WERI-Rb-1 (cell line): ENCODE measurements at regions not wholly inside any gene's neighbourhood (a gene's known extent, or its start where the extent isn't known, plus 50 kb on each side); places are given as distances from the start of the nearest gene placed in this dataset.

Experiments
- DNase-seq: peaks from one replicate; pipeline ENCODE4 v3.0.0-alpha.2; 2020
- H3K27ac ChIP-seq: fragments of 250-450 bp; sonication (Bioruptor Pico); 2 replicates; pipeline ENCODE4 v1.5.1; 2020; ENCODE audit warnings: mild to moderate bottlenecking, moderate library complexity
- H3K27me3 ChIP-seq: fragments of 250-450 bp; sonication (Bioruptor Pico); 2 replicates; pipeline ENCODE4 v1.5.1; 2021; ENCODE audit warnings: mild to moderate bottlenecking, low read depth, moderate library complexity; ENCODE audit not compliant: insufficient read depth, severe bottlenecking
- H3K36me3 ChIP-seq: fragments of 250-450 bp; sonication (Bioruptor Pico); 2 replicates; pipeline ENCODE4 v1.5.1; 2020; ENCODE audit warnings: mild to moderate bottlenecking, moderate library complexity
- H3K4me3 ChIP-seq: 2 replicates; pipeline ENCODE4 v1.5.1; 2011; ENCODE audit warnings: low read depth, mild to moderate bottlenecking, control low read depth, low read length
- H3K9me3 ChIP-seq: fragments of 250-450 bp; sonication (Bioruptor Pico); 2 replicates; pipeline ENCODE4 v1.5.1; 2021; ENCODE audit warnings: mild to moderate bottlenecking, moderate library complexity; ENCODE audit not compliant: severe bottlenecking
- TF ChIP-seq, protein P1 (sequence below): IDR thresholded peaks from 2 replicates; pipeline ENCODE4 v1.5.1; 2011; ENCODE audit warnings: low read depth, mild to moderate bottlenecking, control low read depth, inconsistent platforms, low read length

DNA sequence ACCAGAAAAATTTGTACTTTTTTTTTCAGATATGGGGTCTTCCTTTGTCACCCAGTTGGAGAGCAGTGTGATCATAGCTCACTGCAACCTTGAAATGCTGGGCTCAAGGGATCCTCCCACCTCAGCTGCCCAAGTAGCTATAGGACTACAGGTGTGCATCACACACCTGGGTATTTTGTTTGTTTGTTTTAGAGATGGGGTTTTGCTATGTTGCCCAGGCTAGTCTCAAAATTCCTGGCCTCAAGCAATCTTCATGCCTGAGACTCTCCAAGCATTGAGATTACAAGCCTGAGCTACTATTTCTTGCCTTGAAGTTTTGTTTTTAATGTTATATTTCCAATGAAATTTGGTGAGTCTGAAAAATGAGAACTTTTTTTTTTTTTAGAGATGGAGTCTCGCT lies 847.8 kb downstream of the TRIML1 start:
- no peak for DNase-seq
- Histone ChIP-seq H3K4me3 (no peak overlapping the region), H3K27ac (no peak overlapping the region), H3K27me3 (peaks cover 65% of the 10 kb centered on the region), H3K36me3 (no peaks in the 10 kb centered on the region), H3K9me3 (peaks cover 4% of the 10 kb centered on the region)
- TF ChIP-seq, protein P1, sequence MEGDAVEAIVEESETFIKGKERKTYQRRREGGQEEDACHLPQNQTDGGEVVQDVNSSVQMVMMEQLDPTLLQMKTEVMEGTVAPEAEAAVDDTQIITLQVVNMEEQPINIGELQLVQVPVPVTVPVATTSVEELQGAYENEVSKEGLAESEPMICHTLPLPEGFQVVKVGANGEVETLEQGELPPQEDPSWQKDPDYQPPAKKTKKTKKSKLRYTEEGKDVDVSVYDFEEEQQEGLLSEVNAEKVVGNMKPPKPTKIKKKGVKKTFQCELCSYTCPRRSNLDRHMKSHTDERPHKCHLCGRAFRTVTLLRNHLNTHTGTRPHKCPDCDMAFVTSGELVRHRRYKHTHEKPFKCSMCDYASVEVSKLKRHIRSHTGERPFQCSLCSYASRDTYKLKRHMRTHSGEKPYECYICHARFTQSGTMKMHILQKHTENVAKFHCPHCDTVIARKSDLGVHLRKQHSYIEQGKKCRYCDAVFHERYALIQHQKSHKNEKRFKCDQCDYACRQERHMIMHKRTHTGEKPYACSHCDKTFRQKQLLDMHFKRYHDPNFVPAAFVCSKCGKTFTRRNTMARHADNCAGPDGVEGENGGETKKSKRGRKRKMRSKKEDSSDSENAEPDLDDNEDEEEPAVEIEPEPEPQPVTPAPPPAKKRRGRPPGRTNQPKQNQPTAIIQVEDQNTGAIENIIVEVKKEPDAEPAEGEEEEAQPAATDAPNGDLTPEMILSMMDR: no peak

DNA sequence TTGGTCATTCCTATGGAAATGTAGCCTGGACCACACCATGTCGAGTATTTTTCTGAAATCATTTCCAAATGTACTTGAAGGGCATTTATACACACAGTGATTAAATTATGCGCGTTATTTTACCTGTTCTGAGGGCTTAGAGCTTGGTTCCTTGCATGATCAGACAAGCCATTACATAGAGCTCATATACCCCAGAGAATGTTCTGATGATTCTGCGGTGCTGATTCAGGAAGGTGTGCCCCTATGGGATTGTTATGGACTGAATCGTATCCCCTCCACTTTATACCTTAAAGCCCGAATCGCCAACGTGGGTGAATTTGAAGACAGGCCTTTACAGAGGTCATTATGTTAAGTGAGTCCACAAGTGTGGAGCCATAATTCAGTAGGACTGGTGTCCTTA lies 848.9 kb downstream of the TRIML1 start:
- TF ChIP-seq, protein P1: no peak
- Histone ChIP-seq H3K4me3 (no peak overlapping the region), H3K36me3 (no peaks in the 10 kb centered on the region), H3K27me3 (peaks cover 65% of the 10 kb centered on the region), H3K27ac (no peak overlapping the region), H3K9me3 (peaks cover 4% of the 10 kb centered on the region)
- no peak for DNase-seq

DNA sequence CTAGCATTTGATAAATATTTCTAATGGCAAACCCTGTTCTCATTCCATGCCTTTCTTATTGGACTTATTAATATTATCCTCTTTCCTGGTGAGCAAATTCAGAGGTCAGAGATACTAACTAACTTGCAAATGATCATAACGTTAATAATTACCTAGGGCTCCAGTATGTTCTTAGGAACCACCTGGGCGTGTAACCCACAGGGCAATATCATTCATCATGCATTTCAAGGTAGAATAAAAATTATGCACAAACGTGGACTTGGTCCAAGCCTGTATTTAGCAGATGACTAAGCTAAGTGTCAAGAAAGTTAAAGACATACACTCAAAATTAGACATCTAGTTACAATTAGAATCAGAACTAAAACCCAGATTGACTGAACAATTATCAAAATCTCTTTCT lies 850.1 kb downstream of the TRIML1 start:
- no peak overlapping the region for H3K4me3 ChIP-seq
- peaks cover 75% of the 10 kb centered on the region for H3K27me3 ChIP-seq
- no peak overlapping the region for H3K27ac ChIP-seq
- peaks cover 4% of the 10 kb centered on the region for H3K9me3 ChIP-seq
- no peak for DNase-seq
- TF ChIP-seq, protein P1: no peak
- no peaks in the 10 kb centered on the region for H3K36me3 ChIP-seq

DNA sequence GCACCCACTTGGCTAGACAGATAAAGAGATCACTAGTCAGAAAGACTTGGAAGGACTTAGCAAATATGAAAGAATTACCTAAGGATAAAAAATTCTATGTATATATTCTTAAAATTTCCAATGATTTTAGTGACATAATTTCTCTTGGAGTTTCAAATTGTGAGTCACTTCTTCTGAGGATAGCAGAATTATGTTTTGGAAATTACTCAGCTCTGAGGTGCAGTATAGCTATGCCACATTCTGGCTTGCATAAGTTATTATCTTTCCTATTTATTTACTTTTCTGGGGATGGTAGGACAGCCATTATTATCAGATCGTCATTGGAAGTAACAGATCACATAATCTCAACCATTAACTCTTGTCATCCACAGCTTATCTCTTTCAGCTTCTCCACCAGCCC lies 853.5 kb downstream of the TRIML1 start:
- no peak overlapping the region for H3K27ac ChIP-seq
- H3K4me3 ChIP-seq: no peak overlapping the region
- no peaks in the 10 kb centered on the region for H3K9me3 ChIP-seq
- H3K36me3 ChIP-seq: no peaks in the 10 kb centered on the region
- TF ChIP-seq, protein P1: no peak
- H3K27me3 ChIP-seq: peaks cover 86% of the 10 kb centered on the region
- DNase-seq: no peak

DNA sequence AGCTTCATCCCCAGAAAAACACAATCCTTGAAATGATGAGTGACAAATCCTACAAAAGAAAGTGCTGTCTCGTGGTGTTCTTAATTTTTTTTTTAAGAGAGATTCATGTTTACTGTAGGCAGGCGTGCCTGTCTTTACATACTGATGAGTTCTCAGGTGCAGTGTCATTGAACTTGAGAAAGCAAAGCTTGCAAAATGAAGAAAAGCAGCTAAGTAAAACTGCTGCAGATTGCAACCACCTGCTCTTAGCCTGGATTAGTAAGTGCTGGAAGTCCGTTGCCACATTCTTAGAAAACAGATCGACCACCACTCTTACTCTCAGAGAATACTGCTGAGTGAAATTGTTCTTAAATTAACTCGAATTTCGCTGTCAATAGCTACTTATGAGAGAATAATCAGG lies 854.6 kb downstream of the TRIML1 start:
- peaks cover 87% of the 10 kb centered on the region for H3K27me3 ChIP-seq
- no peaks in the 10 kb centered on the region for H3K36me3 ChIP-seq
- no peak overlapping the region for H3K27ac ChIP-seq
- H3K9me3 ChIP-seq: no peaks in the 10 kb centered on the region
- no peak for DNase-seq
- no peak overlapping the region for H3K4me3 ChIP-seq
- TF ChIP-seq, protein P1: no peak

DNA sequence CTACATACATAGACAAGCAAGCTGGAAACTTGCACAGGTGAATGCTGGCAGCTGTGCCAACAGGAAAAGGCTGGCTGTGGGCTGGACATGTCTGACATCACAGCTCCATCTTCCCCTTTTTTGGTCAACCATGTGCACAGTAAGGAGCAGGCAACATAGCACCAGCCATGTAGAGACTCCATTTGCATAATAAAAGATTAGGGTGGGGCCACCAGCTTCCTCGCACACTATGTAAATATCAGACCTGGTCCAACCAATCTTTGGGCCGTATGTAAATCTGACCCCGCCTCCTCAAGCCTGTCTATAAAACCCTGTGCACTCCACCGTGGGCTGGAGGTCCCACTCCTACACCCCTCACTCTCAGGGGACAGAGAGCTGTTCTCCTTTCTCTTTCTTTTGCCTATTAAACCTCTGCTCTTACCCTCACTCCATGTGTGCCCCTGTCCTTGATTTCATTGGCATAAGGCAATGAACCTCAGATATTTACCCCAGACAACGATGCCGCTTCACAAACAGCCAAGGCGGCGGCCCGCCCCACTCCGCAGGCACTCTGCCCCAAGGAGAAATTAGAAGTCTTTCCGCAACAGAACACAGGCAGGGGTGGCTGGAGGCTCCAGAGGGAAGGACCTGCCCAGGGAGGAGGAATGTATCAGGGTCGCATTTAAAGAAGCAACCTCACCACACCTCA lies 862.2 kb downstream of the TRIML1 start:
- Histone ChIP-seq H3K27ac (no peak overlapping the region), H3K36me3 (no peaks in the 10 kb centered on the region), H3K4me3 (no peak overlapping the region), H3K27me3 (peaks cover 95% of the 10 kb centered on the region), H3K9me3 (peaks cover 13% of the 10 kb centered on the region)
- TF ChIP-seq, protein P1: no peak
- DNase-seq: no peak
